ENCODE measurements at regions not wholly inside any gene's neighbourhood (a gene's known extent, or its start where the extent isn't known, plus 50 kb on each side); places are given as distances from the start of the nearest gene placed in this dataset.

GRCh38 chr7:25652366-25652765, 424.1 kb upstream of the NPVF start:
- no peak overlapping the region for H3K9ac ChIP-seq (ENCODE audit: low read length)
- no peaks in the 10 kb centered on the region for H3K4me1 ChIP-seq (ENCODE audit: control insufficient read depth, low read depth, low read length)
- H3K36me3 ChIP-seq (ENCODE audit: control insufficient read depth, low read depth, low read length) = no peaks in the 10 kb centered on the region
- H3K4me3 ChIP-seq (ENCODE audit: low read length) = no peak overlapping the region
- H3K27ac ChIP-seq (ENCODE audit: low read length) = no peak overlapping the region
- no peaks in the 10 kb centered on the region for H3K27me3 ChIP-seq (ENCODE audit: control insufficient read depth, insufficient read depth, low read length)
- no peaks in the 10 kb centered on the region for H3K9me3 ChIP-seq (ENCODE audit: control insufficient read depth, low read depth, low read length)

GRCh38 chr7:25653384-25653783, 425.1 kb upstream of the NPVF start:
- Histone ChIP-seq H3K9me3 (ENCODE audit: control insufficient read depth, low read depth, low read length) (no peaks in the 10 kb centered on the region), H3K9ac (ENCODE audit: low read length) (no peak overlapping the region), H3K4me1 (ENCODE audit: control insufficient read depth, low read depth, low read length) (no peaks in the 10 kb centered on the region), H3K27me3 (ENCODE audit: control insufficient read depth, insufficient read depth, low read length) (no peaks in the 10 kb centered on the region), H3K27ac (ENCODE audit: low read length) (no peak overlapping the region), H3K4me3 (ENCODE audit: low read length) (no peak overlapping the region), H3K36me3 (ENCODE audit: control insufficient read depth, low read depth, low read length) (no peaks in the 10 kb centered on the region)

GRCh38 chr7:25656071-25656470, 427.8 kb upstream of the NPVF start:
- no peak overlapping the region for H3K27ac ChIP-seq (ENCODE audit: low read length)
- no peak overlapping the region for H3K9ac ChIP-seq (ENCODE audit: low read length)
- no peak overlapping the region for H3K4me3 ChIP-seq (ENCODE audit: low read length)
- H3K9me3 ChIP-seq (ENCODE audit: control insufficient read depth, low read depth, low read length) = no peaks in the 10 kb centered on the region
- no peaks in the 10 kb centered on the region for H3K4me1 ChIP-seq (ENCODE audit: control insufficient read depth, low read depth, low read length)
- H3K27me3 ChIP-seq (ENCODE audit: control insufficient read depth, insufficient read depth, low read length) = no peaks in the 10 kb centered on the region
- no peaks in the 10 kb centered on the region for H3K36me3 ChIP-seq (ENCODE audit: control insufficient read depth, low read depth, low read length)

- no peak overlapping the region for H3K9ac ChIP-seq (ENCODE audit: low read length)
- H3K27ac ChIP-seq (ENCODE audit: low read length) = no peak overlapping the region
- no peaks in the 10 kb centered on the region for H3K4me1 ChIP-seq (ENCODE audit: control insufficient read depth, low read depth, low read length)
- no peak overlapping the region for H3K4me3 ChIP-seq (ENCODE audit: low read length)
- no peaks in the 10 kb centered on the region for H3K9me3 ChIP-seq (ENCODE audit: control insufficient read depth, low read depth, low read length)
- no peaks in the 10 kb centered on the region for H3K27me3 ChIP-seq (ENCODE audit: control insufficient read depth, insufficient read depth, low read length)
- H3K36me3 ChIP-seq (ENCODE audit: control insufficient read depth, low read depth, low read length) = no peaks in the 10 kb centered on the region
These were observed 428.3 kb upstream of the NPVF start for GRCh38 chr7:25656581-25657026.

GRCh38 chr7:25658375-25658774, 430.1 kb upstream of the NPVF start:
- Histone ChIP-seq H3K4me3 (ENCODE audit: low read length) (no peak overlapping the region), H3K9ac (ENCODE audit: low read length) (no peak overlapping the region), H3K9me3 (ENCODE audit: control insufficient read depth, low read depth, low read length) (no peaks in the 10 kb centered on the region), H3K36me3 (ENCODE audit: control insufficient read depth, low read depth, low read length) (no peaks in the 10 kb centered on the region), H3K27me3 (ENCODE audit: control insufficient read depth, insufficient read depth, low read length) (no peaks in the 10 kb centered on the region), H3K4me1 (ENCODE audit: control insufficient read depth, low read depth, low read length) (no peaks in the 10 kb centered on the region), H3K27ac (ENCODE audit: low read length) (no peak overlapping the region)

GRCh38 chr7:25659841-25660240, 431.6 kb upstream of the NPVF start:
- H3K27ac ChIP-seq (ENCODE audit: low read length) = no peak overlapping the region
- H3K9ac ChIP-seq (ENCODE audit: low read length) = no peak overlapping the region
- H3K4me3 ChIP-seq (ENCODE audit: low read length) = no peak overlapping the region
- H3K27me3 ChIP-seq (ENCODE audit: control insufficient read depth, insufficient read depth, low read length) = no peaks in the 10 kb centered on the region
- H3K9me3 ChIP-seq (ENCODE audit: control insufficient read depth, low read depth, low read length) = no peaks in the 10 kb centered on the region
- no peaks in the 10 kb centered on the region for H3K36me3 ChIP-seq (ENCODE audit: control insufficient read depth, low read depth, low read length)
- H3K4me1 ChIP-seq (ENCODE audit: control insufficient read depth, low read depth, low read length) = no peaks in the 10 kb centered on the region

GRCh38 chr7:25662841-25663800, 434.8 kb upstream of the NPVF start:
- Histone ChIP-seq H3K4me1 (ENCODE audit: control insufficient read depth, low read depth, low read length) (no peaks in the 10 kb centered on the region), H3K9ac (ENCODE audit: low read length) (no peak overlapping the region), H3K4me3 (ENCODE audit: low read length) (no peak overlapping the region), H3K27ac (ENCODE audit: low read length) (no peak overlapping the region), H3K27me3 (ENCODE audit: control insufficient read depth, insufficient read depth, low read length) (no peaks in the 10 kb centered on the region), H3K9me3 (ENCODE audit: control insufficient read depth, low read depth, low read length) (no peaks in the 10 kb centered on the region), H3K36me3 (ENCODE audit: control insufficient read depth, low read depth, low read length) (no peaks in the 10 kb centered on the region)

GRCh38 chr7:25663877-25664276, 435.6 kb upstream of the NPVF start:
- no peaks in the 10 kb centered on the region for H3K4me1 ChIP-seq (ENCODE audit: control insufficient read depth, low read depth, low read length)
- no peak overlapping the region for H3K9ac ChIP-seq (ENCODE audit: low read length)
- H3K27ac ChIP-seq (ENCODE audit: low read length) = no peak overlapping the region
- H3K4me3 ChIP-seq (ENCODE audit: low read length) = no peak overlapping the region
- H3K27me3 ChIP-seq (ENCODE audit: control insufficient read depth, insufficient read depth, low read length) = no peaks in the 10 kb centered on the region
- no peaks in the 10 kb centered on the region for H3K36me3 ChIP-seq (ENCODE audit: control insufficient read depth, low read depth, low read length)
- H3K9me3 ChIP-seq (ENCODE audit: control insufficient read depth, low read depth, low read length) = no peaks in the 10 kb centered on the region

GRCh38 chr7:25664593-25664992, 436.3 kb upstream of the NPVF start:
- Histone ChIP-seq H3K9ac (ENCODE audit: low read length) (no peak overlapping the region), H3K4me1 (ENCODE audit: control insufficient read depth, low read depth, low read length) (no peaks in the 10 kb centered on the region), H3K36me3 (ENCODE audit: control insufficient read depth, low read depth, low read length) (no peaks in the 10 kb centered on the region), H3K27me3 (ENCODE audit: control insufficient read depth, insufficient read depth, low read length) (no peaks in the 10 kb centered on the region), H3K9me3 (ENCODE audit: control insufficient read depth, low read depth, low read length) (no peaks in the 10 kb centered on the region), H3K4me3 (ENCODE audit: low read length) (no peak overlapping the region), H3K27ac (ENCODE audit: low read length) (no peak overlapping the region)

- Histone ChIP-seq H3K4me1 (ENCODE audit: control insufficient read depth, low read depth, low read length) (no peaks in the 10 kb centered on the region), H3K9ac (ENCODE audit: low read length) (no peak overlapping the region), H3K36me3 (ENCODE audit: control insufficient read depth, low read depth, low read length) (no peaks in the 10 kb centered on the region), H3K27ac (ENCODE audit: low read length) (no peak overlapping the region), H3K4me3 (ENCODE audit: low read length) (no peak overlapping the region), H3K27me3 (ENCODE audit: control insufficient read depth, insufficient read depth, low read length) (no peaks in the 10 kb centered on the region), H3K9me3 (ENCODE audit: control insufficient read depth, low read depth, low read length) (no peaks in the 10 kb centered on the region)
These were observed 437.1 kb upstream of the NPVF start for GRCh38 chr7:25665374-25665773.

- no peaks in the 10 kb centered on the region for H3K27me3 ChIP-seq (ENCODE audit: control insufficient read depth, insufficient read depth, low read length)
These were observed 437.8 kb upstream of the NPVF start for GRCh38 chr7:25665903-25666670.

More at GRCh38 chr7:25665903-25666670, 437.8 kb upstream of the NPVF start:
- Histone ChIP-seq H3K9me3 (ENCODE audit: control insufficient read depth, low read depth, low read length) (no peaks in the 10 kb centered on the region), H3K4me3 (ENCODE audit: low read length) (no peak overlapping the region), H3K36me3 (ENCODE audit: control insufficient read depth, low read depth, low read length) (no peaks in the 10 kb centered on the region), H3K27ac (ENCODE audit: low read length) (no peak overlapping the region), H3K4me1 (ENCODE audit: control insufficient read depth, low read depth, low read length) (no peaks in the 10 kb centered on the region), H3K9ac (ENCODE audit: low read length) (no peak overlapping the region)
